ENCODE measurements at regions not wholly inside any gene's neighbourhood (a gene's known extent, or its start where the extent isn't known, plus 50 kb on each side); places are given as distances from the start of the nearest gene placed in this dataset.
"Not testable (repeated sequence)": the region's sequence is repeated elsewhere in the genome, so short reads cannot be mapped to it uniquely, and the experiment has no call there.

GRCh38 chr3:59235634-59236012 is 185.8 kb upstream of the CFAP20DC start (continued):
- TF ChIP-seq FOXM1 (IDR thresholded peaks at IDR 0.05; ENCODE audit: low read depth, low read length) (no peak), SMAD5 (IDR thresholded peaks at IDR 0.05; ENCODE audit: low read depth) (no peak), CREB1 (IDR thresholded peaks at IDR 0.05; ENCODE audit: low read depth) (no peak), SIX5 (IDR thresholded peaks at IDR 0.05; ENCODE audit: low read depth, low read length, severe bottlenecking) (no peak), WRNIP1 (IDR thresholded peaks at IDR 0.05; ENCODE audit: borderline replicate concordance, low read depth, low read length) (no peak), BMI1 (IDR thresholded peaks at IDR 0.05; ENCODE audit: borderline replicate concordance) (peak; percentile 62; the same call in 1 of the 2 replicates), BHLHE40 (IDR thresholded peaks at IDR 0.05; ENCODE audit: borderline replicate concordance in 1 of 2, low read depth in 2 of 2, low read length in 1 of 2) (peak; percentile 58 to 75; a peak in 2 of 4 replicates), POU2F2 (IDR thresholded peaks at IDR 0.05; ENCODE audit: borderline replicate concordance, low read depth, low read length) (peak; percentile 15; the same call in 1 of the 3 replicates), PAX5 (IDR thresholded peaks at IDR 0.05; ENCODE audit: borderline replicate concordance, low read depth, low read length) (peak; percentile 57; the same call in 1 of the 2 replicates), IKZF1 (conservative IDR thresholded peaks at IDR 0.05) (peak; percentile 90)

GRCh38 chr3:59234884-59235633 is 185.2 kb upstream of the CFAP20DC start:
- H3K9ac ChIP-seq (ENCODE audit: control insufficient read depth, insufficient read depth, low read length), result no peak overlapping the region
- ATAC-seq, result peak; percentile 54
- no peaks in the 10 kb centered on the region for H3K27me3 ChIP-seq (replicated peaks in 1 of 2; ENCODE audit: control insufficient read depth in 2 of 2, insufficient read depth in 2 of 2, low read length in 1 of 2)
- RAD21 ChIA-PET (ENCODE audit: unreplicated experiment), result interaction anchor here (0.9 to 4.4 kb wide), 19 partner anchors 11 to 623 kb away, joined by 3 to 77 read pairs (median 4); no protein-coding TSS in a partner anchor
- in situ Hi-C loops (cut with MboI) (no loop called here), intact Hi-C loops (cut with micrococcal nuclease; ENCODE audit: unreplicated experiment) (loop anchor here (1.0 kb wide), 1 partner anchor 11 kb away; no protein-coding TSS in a partner anchor)
- no peak for TF ChIP-seq SMAD5 (IDR thresholded peaks at IDR 0.05; ENCODE audit: low read depth)
- TF ChIP-seq ETV6 (conservative IDR thresholded peaks at IDR 0.05 in 1 of 2, IDR thresholded peaks at IDR 0.05 in 1 of 2; ENCODE audit: borderline replicate concordance in 1 of 2, low read depth in 1 of 2), result no peak
- TF ChIP-seq NBN (IDR thresholded peaks at IDR 0.05), result no peak
- TF ChIP-seq SREBF2 (IDR thresholded peaks at IDR 0.05; ENCODE audit: low read length), result no peak
- TF ChIP-seq TCF3 (IDR thresholded peaks at IDR 0.05; ENCODE audit: borderline replicate concordance, insufficient read depth, low read depth, low read length), result no peak
- no peak for TF ChIP-seq NFIC (IDR thresholded peaks at IDR 0.05; ENCODE audit: low read depth, low read length)
- no peaks in the 10 kb centered on the region for H4K20me1 ChIP-seq (ENCODE audit: control insufficient read depth, insufficient read depth)
- no peak for FAIRE-seq
- H3K4me3 ChIP-seq, result no peak overlapping the region
- SMC1A ChIA-PET (ENCODE audit: uncharacterized antibody, unreplicated experiment), result interaction anchor here (0.6 to 4.7 kb wide), 28 partner anchors 9 to 575 kb away, joined by 3 to 102 read pairs (median 4); no protein-coding TSS in a partner anchor
- H3K79me2 ChIP-seq (ENCODE audit: control insufficient read depth, insufficient read depth, low read length), result no peaks in the 10 kb centered on the region
- no peak overlapping the region for H3K27ac ChIP-seq (ENCODE audit: control insufficient read depth, insufficient read depth)
- no peak overlapping the region for H2AFZ ChIP-seq (ENCODE audit: control insufficient read depth, low read depth, low read length)
- POLR2A ChIA-PET, result interaction anchor here (0.7 to 3.5 kb wide), 4 partner anchors 11 to 211 kb away, joined by 3 to 35 read pairs (median 3); no protein-coding TSS in a partner anchor
- DNase-seq (ENCODE audit: low read depth, low spot score), result no peak
- CTCF ChIA-PET, result interaction anchor here (1.1 to 4.4 kb wide), 9 partner anchors 9 to 340 kb away, joined by 3 to 22 read pairs (median 4); no protein-coding TSS in a partner anchor
- BruUV-seq (replicated peaks), result no TSS peak
- WGBS (ENCODE audit: insufficient coverage, insufficient replicate concordance, low lambda C conversion rate, missing lambda C conversion rate), result 25% methylated on average over 2 of the region's 2 CpGs
- H3K4me2 ChIP-seq (ENCODE audit: control insufficient read depth, insufficient read depth), result no peak overlapping the region
- H3K36me3 ChIP-seq (ENCODE audit: control insufficient read depth in 2 of 2, insufficient read depth in 2 of 2, low read length in 1 of 2), result no peaks in the 10 kb centered on the region
- peaks cover 2% of the 10 kb centered on the region for H3K9me3 ChIP-seq (replicated peaks; ENCODE audit: control insufficient read depth, insufficient read depth, low read length)
- H3K4me1 ChIP-seq (ENCODE audit: control insufficient read depth, insufficient read depth, low read length), result peaks cover 3% of the 10 kb centered on the region

GRCh38 chr3:59230379-59230778 is 180.6 kb upstream of the CFAP20DC start:
- H3K9ac ChIP-seq (ENCODE audit: control insufficient read depth, insufficient read depth, low read length); H3K27me3 ChIP-seq (replicated peaks in 1 of 2; ENCODE audit: control insufficient read depth in 2 of 2, insufficient read depth in 2 of 2, low read length in 1 of 2); POLR2A ChIA-PET; H3K27ac ChIP-seq (ENCODE audit: control insufficient read depth, insufficient read depth); DNase-seq (ENCODE audit: low read depth, low spot score); RAD21 ChIA-PET (ENCODE audit: unreplicated experiment); intact Hi-C loops (cut with micrococcal nuclease; ENCODE audit: unreplicated experiment); H3K4me3 ChIP-seq; FAIRE-seq; in situ Hi-C loops (cut with MboI); H3K36me3 ChIP-seq (ENCODE audit: control insufficient read depth in 2 of 2, insufficient read depth in 2 of 2, low read length in 1 of 2); H3K79me2 ChIP-seq (ENCODE audit: control insufficient read depth, insufficient read depth, low read length); H3K4me1 ChIP-seq (ENCODE audit: control insufficient read depth, insufficient read depth, low read length); H3K4me2 ChIP-seq (ENCODE audit: control insufficient read depth, insufficient read depth); BruUV-seq (replicated peaks); SMC1A ChIA-PET (ENCODE audit: uncharacterized antibody, unreplicated experiment); ATAC-seq; H2AFZ ChIP-seq (ENCODE audit: control insufficient read depth, low read depth, low read length); H4K20me1 ChIP-seq (ENCODE audit: control insufficient read depth, insufficient read depth); CTCF ChIA-PET; H3K9me3 ChIP-seq (replicated peaks; ENCODE audit: control insufficient read depth, insufficient read depth, low read length): not testable (repeated sequence)
- 4% methylated on average over 2 of the region's 2 CpGs for WGBS (ENCODE audit: insufficient coverage, insufficient replicate concordance, low lambda C conversion rate, missing lambda C conversion rate)
